Thyroid gland (tissue), 4 donors: ENCODE measurements at regions not wholly inside any gene's neighbourhood (a gene's known extent, or its start where the extent isn't known, plus 50 kb on each side); places are given as distances from the start of the nearest gene placed in this dataset.

ENCODE experiments used
- POLR2A ChIP-seq, 2 donors: fragments of 450-650 bp; IDR thresholded peaks; one replicate each; pipeline ENCODE4 v1.6.1; 2017; ENCODE audit warnings: antibody characterized with exemption in 2 of 2, mild to moderate bottlenecking in 2 of 2, moderate library complexity in 1 of 2
- TF ChIP-seq, protein P1 (sequence below), 6 experiments: fragments of 200-600 bp in 3 of 6; fragments of 450-650 bp in 3 of 6; sonication (generic) in 3 of 6; IDR thresholded peaks; one replicate each; pipeline ENCODE4 v1.5.1; 2016 to 2019; ENCODE audit warnings: antibody characterized with exemption in 6 of 6, mild to moderate bottlenecking in 2 of 6, inconsistent platforms in 1 of 6, moderate library complexity in 1 of 6

DNA sequence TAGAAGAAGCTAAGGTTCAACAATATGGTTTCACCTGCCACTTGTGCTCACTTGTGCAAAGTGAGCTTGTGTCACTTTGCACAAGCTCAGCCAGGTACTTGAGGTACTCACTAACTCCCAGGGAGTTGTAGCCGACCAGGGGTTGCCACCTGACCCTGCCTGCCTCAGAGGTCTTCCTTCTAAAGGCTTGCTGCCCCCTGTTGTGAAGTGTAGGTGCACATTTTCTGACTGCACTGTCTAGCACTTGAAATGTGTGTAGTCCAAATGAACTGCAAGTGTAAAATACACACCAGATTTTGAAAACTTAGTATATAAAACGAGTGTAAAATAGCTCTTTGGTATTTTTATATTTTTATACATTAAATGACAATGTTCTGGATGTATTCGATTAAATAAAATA, 230.8 kb downstream of the DLEU7 start:
- TF ChIP-seq, protein P1, sequence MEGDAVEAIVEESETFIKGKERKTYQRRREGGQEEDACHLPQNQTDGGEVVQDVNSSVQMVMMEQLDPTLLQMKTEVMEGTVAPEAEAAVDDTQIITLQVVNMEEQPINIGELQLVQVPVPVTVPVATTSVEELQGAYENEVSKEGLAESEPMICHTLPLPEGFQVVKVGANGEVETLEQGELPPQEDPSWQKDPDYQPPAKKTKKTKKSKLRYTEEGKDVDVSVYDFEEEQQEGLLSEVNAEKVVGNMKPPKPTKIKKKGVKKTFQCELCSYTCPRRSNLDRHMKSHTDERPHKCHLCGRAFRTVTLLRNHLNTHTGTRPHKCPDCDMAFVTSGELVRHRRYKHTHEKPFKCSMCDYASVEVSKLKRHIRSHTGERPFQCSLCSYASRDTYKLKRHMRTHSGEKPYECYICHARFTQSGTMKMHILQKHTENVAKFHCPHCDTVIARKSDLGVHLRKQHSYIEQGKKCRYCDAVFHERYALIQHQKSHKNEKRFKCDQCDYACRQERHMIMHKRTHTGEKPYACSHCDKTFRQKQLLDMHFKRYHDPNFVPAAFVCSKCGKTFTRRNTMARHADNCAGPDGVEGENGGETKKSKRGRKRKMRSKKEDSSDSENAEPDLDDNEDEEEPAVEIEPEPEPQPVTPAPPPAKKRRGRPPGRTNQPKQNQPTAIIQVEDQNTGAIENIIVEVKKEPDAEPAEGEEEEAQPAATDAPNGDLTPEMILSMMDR (IDR thresholded peaks at IDR 0.05), result no peak
- TF ChIP-seq POLR2A (IDR thresholded peaks at IDR 0.05), result no peak
